Right hindlimb (tissue), 1 donor: ENCODE measurements at regions not wholly inside any gene's neighbourhood (a gene's known extent, or its start where the extent isn't known, plus 50 kb on each side); places are given as distances from the start of the nearest gene placed in this dataset.
"Not testable (repeated sequence)": the region's sequence is repeated elsewhere in the genome, so short reads cannot be mapped to it uniquely, and the experiment has no call there.

ENCODE experiments used
- DNase-seq: peaks from one replicate; pipeline ENCODE4 v3.0.0-alpha.2; 2018

GRCh38 chr2:139538332-139539020 is 758.3 kb upstream of the NXPH2 start:
- DNase-seq: not testable (repeated sequence)

- DNase-seq: no peak
Measured at GRCh38 chr2:139529080-139529479, 748.9 kb upstream of the NXPH2 start.

GRCh38 chr2:139526781-139527180 is 746.6 kb upstream of the NXPH2 start:
- no peak for DNase-seq

- no peak for DNase-seq
Measured at GRCh38 chr2:139518321-139518720, 738.1 kb upstream of the NXPH2 start.

- no peak for DNase-seq
Measured at GRCh38 chr2:139514951-139515350, 734.8 kb upstream of the NXPH2 start.

GRCh38 chr2:139495851-139496250 is 715.7 kb upstream of the NXPH2 start:
- DNase-seq: no peak

GRCh38 chr2:139492131-139492680 is 712.0 kb upstream of the NXPH2 start:
- DNase-seq: no peak

GRCh38 chr2:139480161-139480650 is 700.0 kb upstream of the NXPH2 start:
- DNase-seq: no peak

- no peak for DNase-seq
Measured at GRCh38 chr2:139478165-139478914, 698.1 kb upstream of the NXPH2 start.

GRCh38 chr2:139477618-139478017 is 697.4 kb upstream of the NXPH2 start:
- peak; percentile 30 for DNase-seq

GRCh38 chr2:139469985-139470384 is 689.8 kb upstream of the NXPH2 start:
- no peak for DNase-seq

- DNase-seq: no peak
Measured at GRCh38 chr2:139465789-139466188, 685.6 kb upstream of the NXPH2 start.

GRCh38 chr2:139457873-139458272 is 677.7 kb upstream of the NXPH2 start:
- no peak for DNase-seq

GRCh38 chr2:139454251-139454650 is 674.1 kb upstream of the NXPH2 start:
- DNase-seq: no peak

- DNase-seq: no peak
Measured at GRCh38 chr2:139439100-139439499, 658.9 kb upstream of the NXPH2 start.

- DNase-seq: no peak
Measured at GRCh38 chr2:139438478-139438877, 658.3 kb upstream of the NXPH2 start.

GRCh38 chr2:139427164-139427563 is 647.0 kb upstream of the NXPH2 start:
- DNase-seq: no peak

- DNase-seq: no peak
Measured at GRCh38 chr2:139424101-139424500, 643.9 kb upstream of the NXPH2 start.

- DNase-seq: no peak
Measured at GRCh38 chr2:139411236-139411635, 631.0 kb upstream of the NXPH2 start.

GRCh38 chr2:139410833-139411174 is 630.6 kb upstream of the NXPH2 start:
- DNase-seq: not testable (repeated sequence)

GRCh38 chr2:139410147-139410832 is 630.1 kb upstream of the NXPH2 start:
- DNase-seq: not testable (repeated sequence)

- no peak for DNase-seq
Measured at GRCh38 chr2:139409212-139409611, 629.0 kb upstream of the NXPH2 start.

- DNase-seq: no peak
Measured at GRCh38 chr2:139403948-139404347, 623.8 kb upstream of the NXPH2 start.

- DNase-seq: no peak
Measured at GRCh38 chr2:139394801-139395200, 614.6 kb upstream of the NXPH2 start.
